ENCODE measurements at regions not wholly inside any gene's neighbourhood (a gene's known extent, or its start where the extent isn't known, plus 50 kb on each side); places are given as distances from the start of the nearest gene placed in this dataset.

- TF ChIP-seq CREM (CRISPR knock-in tag; IDR thresholded peaks at IDR 0.05) (no peak), CTCF (IDR thresholded peaks at IDR 0.05) (no peak), IRF1 (CRISPR knock-in tag; IDR thresholded peaks at IDR 0.05) (no peak), IRF2 (CRISPR knock-in tag; IDR thresholded peaks at IDR 0.05; ENCODE audit: borderline replicate concordance, low read depth) (no peak), ESRRA (CRISPR knock-in tag; IDR thresholded peaks at IDR 0.05; ENCODE audit: borderline replicate concordance) (no peak), FOXP1 (CRISPR knock-in tag; IDR thresholded peaks at IDR 0.05; ENCODE audit: borderline replicate concordance) (no peak), JUN (CRISPR knock-in tag; IDR thresholded peaks at IDR 0.05) (no peak), ATF3 (CRISPR knock-in tag; conservative IDR thresholded peaks at IDR 0.05) (no peak), MLX (CRISPR knock-in tag; IDR thresholded peaks at IDR 0.05) (no peak), ATF2 (CRISPR knock-in tag; IDR thresholded peaks at IDR 0.05; ENCODE audit: borderline replicate concordance, low read depth) (no peak), AFF4 (CRISPR knock-in tag; IDR thresholded peaks at IDR 0.05; ENCODE audit: borderline replicate concordance) (no peak), ATF1 (CRISPR knock-in tag; IDR thresholded peaks at IDR 0.05) (no peak), MAX (CRISPR knock-in tag; IDR thresholded peaks at IDR 0.05) (no peak)
These were observed 151.9 kb downstream of the HAUS1 start for GRCh38 chr18:46256078-46256477.
